ENCODE measurements at regions not wholly inside any gene's neighbourhood (a gene's known extent, or its start where the extent isn't known, plus 50 kb on each side); places are given as distances from the start of the nearest gene placed in this dataset.

DNA sequence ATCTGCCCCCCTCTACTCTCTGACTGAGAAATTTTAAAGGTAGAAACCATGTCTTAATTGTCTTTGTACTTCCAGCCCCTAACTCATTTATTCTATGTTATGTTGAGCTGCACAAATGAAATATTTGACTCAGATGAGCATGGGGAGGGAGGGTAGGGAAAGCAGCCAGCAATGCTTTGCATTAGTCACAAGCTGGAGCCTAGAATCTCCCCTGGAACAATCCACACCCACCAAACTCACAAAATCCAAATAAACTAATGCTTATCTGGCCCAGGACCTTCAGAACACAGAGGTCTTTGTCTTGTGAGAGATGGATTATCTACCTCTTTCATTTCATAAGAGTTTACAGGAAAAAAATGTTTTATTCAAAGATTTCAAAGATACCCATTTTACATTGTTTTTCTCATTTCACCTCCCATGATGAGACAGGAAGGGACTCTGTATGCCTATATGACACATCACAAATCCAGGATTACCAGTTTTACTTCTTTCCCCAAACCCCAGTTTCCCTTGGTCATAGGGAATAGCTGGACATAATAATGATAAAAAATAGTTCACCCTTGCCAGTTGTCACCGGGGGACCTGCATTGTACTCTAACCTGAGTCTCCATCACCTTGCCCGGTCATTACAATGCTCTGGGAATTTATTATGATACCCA lies 466.9 kb downstream of the KIF16B start:
- H3K9me3 Mint-ChIP-seq, result peaks cover 0 to 26% (median 10%) of the 10 kb centered on the region in 5 donors
- H3K9me3 ChIP-seq (ENCODE audit: low read length), result no peaks in the 10 kb centered on the region
- no peaks in the 10 kb centered on the region for H3K36me3 ChIP-seq (ENCODE audit: insufficient read depth, low read length)
- H3K36me3 Mint-ChIP-seq, result peaks cover 0 to 2% (median 0%) of the 10 kb centered on the region in 3 donors
- no peak overlapping the region for H3K4me3 ChIP-seq (ENCODE audit: low read length)
- no peak overlapping the region for H3K27ac Mint-ChIP-seq
- no peaks in the 10 kb centered on the region for H3K4me1 ChIP-seq (ENCODE audit: insufficient read depth, low read length)
- H3K27me3 ChIP-seq (ENCODE audit: insufficient read depth, low read length, poor library complexity, severe bottlenecking), result no peaks in the 10 kb centered on the region
- no peaks in the 10 kb centered on the region for H3K27me3 Mint-ChIP-seq
- no peak overlapping the region for H3K4me3 Mint-ChIP-seq
- no peak overlapping the region for H3K27ac ChIP-seq (ENCODE audit: low read depth, low read length)
- ChIA-PET CTCF (no interaction called here), POLR2A (no interaction called here)
- DNase-seq, result no peak
- H3K4me1 Mint-ChIP-seq, result no peaks in the 10 kb centered on the region

DNA sequence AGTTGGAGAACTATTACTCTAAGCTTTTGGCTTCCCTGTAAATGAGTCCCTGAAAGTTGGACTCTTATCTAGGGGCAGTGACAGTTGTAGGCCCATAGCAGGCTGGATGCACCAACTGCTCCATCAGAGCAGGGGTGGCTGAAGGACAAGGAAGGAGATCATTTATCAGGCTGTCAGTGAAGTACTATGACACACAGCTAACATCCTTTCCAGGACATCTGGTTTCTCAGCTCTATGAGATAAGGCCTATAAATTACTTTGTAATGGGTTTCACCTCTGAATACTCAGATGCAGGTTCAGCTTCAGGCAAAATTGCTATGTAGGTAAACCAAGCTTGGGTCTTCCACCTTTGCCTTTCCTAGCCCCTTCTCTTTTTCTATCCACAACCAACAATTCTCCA lies 468.5 kb downstream of the KIF16B start:
- POLR2A ChIA-PET, result no interaction called here
- H3K4me1 Mint-ChIP-seq, result no peaks in the 10 kb centered on the region
- DNase-seq, result no peak
- no peaks in the 10 kb centered on the region for H3K4me1 ChIP-seq (ENCODE audit: insufficient read depth, low read length)
- H3K27ac Mint-ChIP-seq, result no peak overlapping the region
- H3K27me3 ChIP-seq (ENCODE audit: insufficient read depth, low read length, poor library complexity, severe bottlenecking), result no peaks in the 10 kb centered on the region
- H3K36me3 Mint-ChIP-seq, result peaks cover 0 to under 1% (median 0%) of the 10 kb centered on the region in 3 donors
- no peak overlapping the region for H3K4me3 ChIP-seq (ENCODE audit: low read length)
- peaks cover 0 to 24% (median 10%) of the 10 kb centered on the region in 5 donors for H3K9me3 Mint-ChIP-seq
- CTCF ChIA-PET, result no interaction called here
- no peak overlapping the region for H3K27ac ChIP-seq (ENCODE audit: low read depth, low read length)
- no peaks in the 10 kb centered on the region for H3K36me3 ChIP-seq (ENCODE audit: insufficient read depth, low read length)
- H3K27me3 Mint-ChIP-seq, result no peaks in the 10 kb centered on the region
- no peaks in the 10 kb centered on the region for H3K9me3 ChIP-seq (ENCODE audit: low read length)
- H3K4me3 Mint-ChIP-seq, result no peak overlapping the region

Data from CD8-positive, alpha-beta memory T cell (primary cell).